ENCODE measurements at regions not wholly inside any gene's neighbourhood (a gene's known extent, or its start where the extent isn't known, plus 50 kb on each side); places are given as distances from the start of the nearest gene placed in this dataset.
"Not testable (repeated sequence)": the region's sequence is repeated elsewhere in the genome, so short reads cannot be mapped to it uniquely, and the experiment has no call there.

DNA sequence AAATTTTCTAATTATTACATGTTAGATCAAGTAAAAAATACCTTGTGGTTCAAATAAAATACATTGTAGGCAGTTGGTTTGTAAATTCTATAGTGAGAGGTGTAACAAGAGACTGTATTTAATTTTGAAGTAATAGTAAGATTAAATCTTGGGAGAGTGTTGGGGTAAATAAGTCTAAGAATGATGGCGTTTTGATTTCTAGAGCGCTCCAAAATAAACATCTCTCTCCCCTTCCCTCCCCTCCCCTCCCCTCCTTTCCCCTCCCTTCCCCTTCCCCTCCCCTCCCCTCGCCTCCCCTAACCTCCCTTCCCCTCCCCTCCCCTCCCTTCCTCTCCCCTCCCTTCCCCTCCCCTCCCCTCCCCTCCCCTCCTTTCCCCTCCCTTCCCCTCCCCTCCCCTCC lies 200.6 kb upstream of the EEF2KMT start:
- no peaks in the 10 kb centered on the region for H3K36me3 Mint-ChIP-seq (ENCODE audit: insufficient read depth, unreplicated experiment)
- intact Hi-C loops (cut with micrococcal nuclease; ENCODE audit: unreplicated experiment) = no loop called here

DNA sequence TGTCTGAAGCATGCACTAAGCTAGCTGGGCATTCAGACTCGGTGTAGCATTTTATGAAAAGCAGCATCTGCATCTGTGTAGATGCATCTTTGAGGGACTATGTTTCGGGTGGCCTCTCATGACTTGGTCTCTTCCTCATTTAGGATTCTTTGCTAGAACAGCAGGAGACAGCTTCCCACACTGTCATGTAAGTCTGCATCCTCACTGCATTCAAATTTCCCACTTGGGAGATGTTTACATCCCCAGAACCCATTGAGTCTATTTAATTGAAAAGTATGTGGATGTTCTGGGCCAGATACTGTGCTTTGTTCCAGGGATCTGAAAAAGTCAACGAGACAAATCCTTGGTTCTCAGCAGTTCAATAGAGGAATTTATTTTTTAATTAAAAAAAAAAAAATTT lies 198.6 kb upstream of the EEF2KMT start:
- Mint-ChIP-seq H3K4me1 (ENCODE audit: low read depth, unreplicated experiment) (no peaks in the 10 kb centered on the region), H3K27ac (ENCODE audit: unreplicated experiment) (no peak overlapping the region), H3K36me3 (ENCODE audit: insufficient read depth, unreplicated experiment) (no peaks in the 10 kb centered on the region), H3K4me3 (ENCODE audit: low read depth, unreplicated experiment) (no peak overlapping the region), H3K9me3 (ENCODE audit: low read depth, unreplicated experiment) (no peaks in the 10 kb centered on the region), H3K27me3 (ENCODE audit: unreplicated experiment) (peaks cover 11% of the 10 kb centered on the region)
- CTCF ChIA-PET = no interaction called here
- TF ChIP-seq, protein P1, sequence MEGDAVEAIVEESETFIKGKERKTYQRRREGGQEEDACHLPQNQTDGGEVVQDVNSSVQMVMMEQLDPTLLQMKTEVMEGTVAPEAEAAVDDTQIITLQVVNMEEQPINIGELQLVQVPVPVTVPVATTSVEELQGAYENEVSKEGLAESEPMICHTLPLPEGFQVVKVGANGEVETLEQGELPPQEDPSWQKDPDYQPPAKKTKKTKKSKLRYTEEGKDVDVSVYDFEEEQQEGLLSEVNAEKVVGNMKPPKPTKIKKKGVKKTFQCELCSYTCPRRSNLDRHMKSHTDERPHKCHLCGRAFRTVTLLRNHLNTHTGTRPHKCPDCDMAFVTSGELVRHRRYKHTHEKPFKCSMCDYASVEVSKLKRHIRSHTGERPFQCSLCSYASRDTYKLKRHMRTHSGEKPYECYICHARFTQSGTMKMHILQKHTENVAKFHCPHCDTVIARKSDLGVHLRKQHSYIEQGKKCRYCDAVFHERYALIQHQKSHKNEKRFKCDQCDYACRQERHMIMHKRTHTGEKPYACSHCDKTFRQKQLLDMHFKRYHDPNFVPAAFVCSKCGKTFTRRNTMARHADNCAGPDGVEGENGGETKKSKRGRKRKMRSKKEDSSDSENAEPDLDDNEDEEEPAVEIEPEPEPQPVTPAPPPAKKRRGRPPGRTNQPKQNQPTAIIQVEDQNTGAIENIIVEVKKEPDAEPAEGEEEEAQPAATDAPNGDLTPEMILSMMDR (IDR thresholded peaks at IDR 0.05; ENCODE audit: unreplicated experiment) = no peak
- BruUV-seq (replicated peaks) = no TSS peak
- DNase-seq = no peak
- intact Hi-C loops (cut with micrococcal nuclease; ENCODE audit: unreplicated experiment) = no loop called here

More for the DNA sequence above, 200.6 kb upstream of the EEF2KMT start:
- no peak overlapping the region for H3K4me3 Mint-ChIP-seq (ENCODE audit: low read depth, unreplicated experiment)
- no TSS peak for BruUV-seq (replicated peaks)
- CTCF ChIA-PET = no interaction called here
- H3K4me1 Mint-ChIP-seq (ENCODE audit: low read depth, unreplicated experiment) = no peaks in the 10 kb centered on the region
- TF ChIP-seq, protein P1 (IDR thresholded peaks at IDR 0.05; ENCODE audit: unreplicated experiment) = no peak
- peaks cover 27% of the 10 kb centered on the region for H3K27me3 Mint-ChIP-seq (ENCODE audit: unreplicated experiment)
- no peak for DNase-seq
- H3K9me3 Mint-ChIP-seq (ENCODE audit: low read depth, unreplicated experiment) = peaks cover 4% of the 10 kb centered on the region
- H3K27ac Mint-ChIP-seq (ENCODE audit: unreplicated experiment) = no peak overlapping the region

DNA sequence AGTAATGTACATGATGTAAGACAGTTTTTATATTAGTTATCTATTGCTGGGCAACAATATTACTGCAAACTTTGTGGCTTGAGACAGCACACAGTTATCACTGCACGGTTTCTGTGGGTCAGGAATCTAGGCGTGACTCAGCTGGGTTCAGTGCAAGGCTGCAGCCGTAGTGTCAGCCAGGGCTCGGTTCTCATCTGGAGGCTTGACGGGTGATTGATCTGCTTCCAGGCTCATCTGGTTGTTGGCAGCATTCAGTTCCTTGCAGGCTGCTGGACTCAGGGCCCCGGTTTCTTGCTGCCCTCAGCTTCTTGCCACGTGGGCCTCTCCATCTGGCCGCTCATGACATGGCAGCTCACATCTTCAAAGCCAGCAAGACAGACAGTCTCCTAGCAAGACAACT lies 197.7 kb upstream of the EEF2KMT start:
- H3K9me3 Mint-ChIP-seq (ENCODE audit: low read depth, unreplicated experiment); CTCF ChIA-PET: not testable (repeated sequence)

DNA sequence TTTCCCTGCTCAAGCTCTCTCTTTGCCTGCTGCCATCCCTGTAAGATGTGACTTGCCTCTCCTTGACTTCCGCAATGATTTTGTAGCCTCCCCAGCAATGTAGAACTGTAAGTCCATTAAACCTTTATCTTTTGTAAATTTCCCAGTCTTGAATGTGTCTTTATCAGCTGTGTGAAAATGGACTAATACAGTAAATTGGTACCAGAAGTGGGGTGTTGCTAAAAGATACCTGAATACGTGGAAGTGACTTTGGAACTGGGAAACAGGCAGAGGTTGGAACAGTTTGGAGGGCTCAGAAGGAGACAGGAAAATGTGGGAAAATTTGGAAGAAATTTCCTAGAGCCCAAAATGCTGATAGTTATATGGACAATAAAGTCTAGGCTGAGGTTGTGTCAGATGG lies 184.6 kb upstream of the EEF2KMT start:
- DNase-seq; CTCF ChIA-PET; H3K4me1 Mint-ChIP-seq (ENCODE audit: low read depth, unreplicated experiment); H3K27me3 Mint-ChIP-seq (ENCODE audit: unreplicated experiment); H3K27ac Mint-ChIP-seq (ENCODE audit: unreplicated experiment); H3K36me3 Mint-ChIP-seq (ENCODE audit: insufficient read depth, unreplicated experiment); BruUV-seq (replicated peaks); intact Hi-C loops (cut with micrococcal nuclease; ENCODE audit: unreplicated experiment); H3K4me3 Mint-ChIP-seq (ENCODE audit: low read depth, unreplicated experiment): not testable (repeated sequence)
- H3K9me3 Mint-ChIP-seq (ENCODE audit: low read depth, unreplicated experiment) = peaks cover 20% of the 10 kb centered on the region

More for the DNA sequence above, 197.7 kb upstream of the EEF2KMT start:
- H3K4me3 Mint-ChIP-seq (ENCODE audit: low read depth, unreplicated experiment); H3K27ac Mint-ChIP-seq (ENCODE audit: unreplicated experiment); H3K4me1 Mint-ChIP-seq (ENCODE audit: low read depth, unreplicated experiment); H3K27me3 Mint-ChIP-seq (ENCODE audit: unreplicated experiment); DNase-seq; BruUV-seq (replicated peaks); intact Hi-C loops (cut with micrococcal nuclease; ENCODE audit: unreplicated experiment); H3K36me3 Mint-ChIP-seq (ENCODE audit: insufficient read depth, unreplicated experiment): not testable (repeated sequence)

DNA sequence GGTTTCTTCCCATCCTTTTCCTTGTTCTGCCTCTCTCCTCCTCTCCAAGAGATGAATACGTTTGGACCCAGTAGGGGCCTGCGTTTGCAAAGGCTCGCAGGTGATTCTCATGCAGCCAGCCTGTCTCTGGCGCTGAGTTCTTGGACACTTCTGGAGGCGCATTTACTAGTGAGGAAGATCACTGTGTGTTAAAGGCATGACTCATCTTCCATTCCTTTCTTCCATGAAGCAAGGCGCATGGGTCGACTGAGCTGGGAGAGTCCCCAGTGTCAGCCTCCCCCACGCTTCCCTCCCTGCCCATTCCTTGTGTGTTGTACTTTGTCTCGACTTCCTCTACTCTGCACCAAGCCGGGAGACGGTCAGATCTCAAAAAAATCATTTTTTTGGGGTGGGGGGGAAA lies 159.9 kb upstream of the EEF2KMT start:
- no peak overlapping the region for H3K27ac Mint-ChIP-seq (ENCODE audit: unreplicated experiment)
- DNase-seq = no peak
- no TSS peak for BruUV-seq (replicated peaks)
- no peaks in the 10 kb centered on the region for H3K4me1 Mint-ChIP-seq (ENCODE audit: low read depth, unreplicated experiment)
- H3K9me3 Mint-ChIP-seq (ENCODE audit: low read depth, unreplicated experiment) = no peaks in the 10 kb centered on the region
- intact Hi-C loops (cut with micrococcal nuclease; ENCODE audit: unreplicated experiment) = no loop called here
- no peak overlapping the region for H3K4me3 Mint-ChIP-seq (ENCODE audit: low read depth, unreplicated experiment)
- H3K27me3 Mint-ChIP-seq (ENCODE audit: unreplicated experiment) = peaks cover 58% of the 10 kb centered on the region
- TF ChIP-seq, protein P1 (IDR thresholded peaks at IDR 0.05; ENCODE audit: unreplicated experiment) = no peak
- CTCF ChIA-PET = no interaction called here
- H3K36me3 Mint-ChIP-seq (ENCODE audit: insufficient read depth, unreplicated experiment) = no peaks in the 10 kb centered on the region

Measured in Calu3 (cell line).